Mesenteric fat pad (tissue), 1 donor: ENCODE measurements at regions not wholly inside any gene's neighbourhood (a gene's known extent, or its start where the extent isn't known, plus 50 kb on each side); places are given as distances from the start of the nearest gene placed in this dataset.

Source experiments
- DNase-seq: peaks from one replicate; pipeline ENCODE4 v3.0.0-alpha.2; 2020; ENCODE audit warnings: low spot score
- donor health status: DM: yes; HTN: yes; CAD: no.

GRCh38 chr2:15836689-15837610 is 103.4 kb upstream of the MYCN start:
- no peak for DNase-seq

DNA sequence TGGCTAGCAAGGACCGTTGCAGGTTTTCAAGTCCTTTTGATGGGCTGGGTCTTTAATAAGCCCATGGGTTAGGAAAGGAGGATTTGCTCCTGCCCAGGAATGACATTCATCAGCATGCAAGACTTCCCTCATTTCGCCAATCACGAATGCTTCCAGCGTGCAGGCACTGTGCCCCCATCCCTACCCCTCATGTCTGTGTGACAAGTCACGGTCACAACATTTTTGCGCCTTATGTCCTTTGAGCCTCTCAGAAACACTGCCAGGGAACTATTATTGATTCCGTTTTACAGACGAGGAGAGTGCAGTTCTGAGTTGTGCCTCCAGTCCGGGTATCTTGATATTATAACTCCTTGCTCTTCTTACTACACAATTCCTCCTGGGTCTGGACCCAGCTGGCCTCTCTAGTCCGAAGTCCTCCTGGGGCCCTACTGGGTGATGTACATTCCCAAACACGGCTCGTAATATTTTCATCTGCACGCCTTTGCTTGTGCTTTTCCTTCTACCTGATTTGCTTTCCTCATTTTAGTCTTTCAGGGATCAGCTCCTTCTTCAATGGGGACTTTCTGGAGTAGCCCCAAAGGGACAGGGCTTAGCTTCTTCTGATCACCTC is 101.8 kb upstream of the MYCN start:
- DNase-seq = no peak

DNA sequence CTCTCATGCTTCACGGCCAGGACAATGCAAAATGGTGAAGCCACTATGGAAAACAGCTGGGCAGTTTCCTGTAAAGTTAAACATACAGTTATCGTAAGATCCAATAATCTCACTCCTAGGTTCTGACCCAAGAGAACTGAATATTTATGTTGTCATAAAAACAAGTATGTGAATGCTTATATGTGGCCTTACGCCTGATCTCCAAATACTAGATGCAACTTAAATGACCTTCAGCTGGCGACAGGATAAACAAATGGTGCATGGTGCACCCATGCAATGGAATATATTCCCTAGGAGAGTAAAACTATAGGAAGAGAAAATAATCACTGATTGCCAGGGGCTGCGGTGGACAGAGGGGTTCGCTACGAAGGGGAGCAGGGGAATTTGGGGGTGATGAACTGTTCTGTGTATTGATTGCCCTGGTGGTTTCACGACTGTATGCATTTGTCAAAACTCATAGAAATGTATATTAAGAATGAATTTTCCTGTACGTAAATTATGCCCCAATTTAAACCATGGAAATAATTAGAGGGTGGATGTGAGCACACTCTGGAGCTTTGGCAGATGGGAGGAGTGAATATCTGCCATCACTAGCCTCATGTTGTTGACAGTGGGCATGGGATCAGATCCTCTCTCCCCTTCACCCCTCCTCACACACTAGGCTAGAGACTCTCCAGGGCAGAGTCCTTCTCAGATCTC is 100.8 kb upstream of the MYCN start:
- no peak for DNase-seq

DNA sequence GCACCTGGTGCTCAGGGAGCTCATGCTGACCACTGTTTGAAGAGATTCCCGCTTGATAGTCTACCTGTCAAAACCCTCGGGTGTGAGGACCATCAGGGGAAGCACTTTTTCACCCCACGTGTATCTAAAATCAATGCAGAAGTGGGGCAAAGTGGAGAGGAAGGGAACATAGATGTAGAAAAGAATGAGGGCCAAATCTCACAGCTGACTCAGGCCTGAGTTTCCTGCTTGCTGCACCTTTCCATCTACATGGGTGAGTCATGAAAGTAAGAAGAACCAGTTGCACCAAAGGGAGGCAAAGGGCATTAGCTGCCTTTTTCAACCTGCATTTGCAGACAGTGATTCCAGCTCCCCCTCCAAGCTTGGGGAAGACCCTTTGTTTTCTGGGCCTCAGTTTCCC is 100.2 kb upstream of the MYCN start:
- no peak for DNase-seq

GRCh38 chr2:15840969-15841368 is 99.4 kb upstream of the MYCN start:
- no peak for DNase-seq

DNA sequence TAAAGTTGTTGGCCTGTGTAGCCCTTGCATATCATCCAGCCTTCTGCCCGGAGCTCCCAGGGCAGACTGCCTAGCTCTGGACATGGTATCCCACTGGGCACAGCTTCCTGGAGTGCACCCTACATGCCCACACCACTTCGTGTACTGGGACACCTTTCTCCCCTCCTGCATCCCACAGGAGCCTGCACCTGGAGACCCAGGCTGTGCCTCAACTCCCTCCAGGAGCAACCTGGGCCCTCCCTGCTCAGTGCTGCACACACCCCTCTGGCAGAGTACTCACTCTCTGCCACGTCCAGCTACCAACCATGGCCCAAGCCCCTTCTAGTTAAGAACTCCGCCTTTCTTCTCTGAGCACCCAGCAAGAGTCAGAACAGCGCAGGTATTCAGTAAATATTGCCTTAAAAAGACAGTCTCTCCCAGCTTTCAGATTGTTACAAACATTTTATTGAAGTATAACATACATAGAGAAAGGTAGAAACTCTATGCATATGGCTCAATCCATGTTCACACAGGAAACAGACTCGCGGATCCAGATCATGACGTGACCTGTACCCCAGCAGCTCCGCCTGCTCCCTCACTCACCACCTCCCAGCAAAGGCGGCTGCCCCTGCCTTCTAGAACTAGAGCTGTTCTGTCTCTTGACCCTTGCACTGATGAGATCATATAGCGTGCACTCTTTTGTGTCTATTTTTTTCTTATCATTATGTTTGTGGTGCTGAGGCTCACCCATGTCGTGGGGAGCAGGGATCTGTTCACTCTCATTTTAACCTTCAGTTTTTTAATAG is 98.4 kb upstream of the MYCN start:
- peak; percentile 83 for DNase-seq

GRCh38 chr2:15842758-15843666 is 97.3 kb upstream of the MYCN start:
- peak; percentile 79 for DNase-seq

- no peak for DNase-seq
Observed at GRCh38 chr2:15844211-15844801, 96.0 kb upstream of the MYCN start.

GRCh38 chr2:15845294-15845693 is 95.1 kb upstream of the MYCN start:
- peak; percentile 79 for DNase-seq

GRCh38 chr2:15845737-15846405 is 94.5 kb upstream of the MYCN start:
- DNase-seq = no peak

- peak; percentile 80 for DNase-seq
Observed at GRCh38 chr2:15846626-15847025, 93.7 kb upstream of the MYCN start.

DNA sequence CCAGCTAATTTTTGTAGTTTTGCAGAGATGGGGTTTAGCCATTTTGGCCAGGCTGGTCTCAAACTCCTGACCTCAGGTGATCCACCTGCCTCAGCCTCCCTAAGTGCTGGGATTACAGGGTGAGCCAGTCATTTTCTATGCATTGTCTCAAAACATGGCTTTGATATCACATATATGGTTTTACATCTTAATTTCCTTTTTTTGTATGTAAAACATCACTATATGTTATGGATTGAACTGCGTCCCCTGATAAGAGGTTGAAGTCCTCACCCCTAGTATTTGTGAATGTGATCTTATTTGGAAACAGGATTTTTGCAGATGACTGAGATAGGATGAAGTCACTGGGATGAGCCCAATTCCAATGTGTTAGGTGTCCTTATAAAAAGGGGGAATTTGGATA is 89.8 kb upstream of the MYCN start:
- no peak for DNase-seq

- no peak for DNase-seq
Observed at GRCh38 chr2:15851076-15851693, 89.2 kb upstream of the MYCN start.

DNA sequence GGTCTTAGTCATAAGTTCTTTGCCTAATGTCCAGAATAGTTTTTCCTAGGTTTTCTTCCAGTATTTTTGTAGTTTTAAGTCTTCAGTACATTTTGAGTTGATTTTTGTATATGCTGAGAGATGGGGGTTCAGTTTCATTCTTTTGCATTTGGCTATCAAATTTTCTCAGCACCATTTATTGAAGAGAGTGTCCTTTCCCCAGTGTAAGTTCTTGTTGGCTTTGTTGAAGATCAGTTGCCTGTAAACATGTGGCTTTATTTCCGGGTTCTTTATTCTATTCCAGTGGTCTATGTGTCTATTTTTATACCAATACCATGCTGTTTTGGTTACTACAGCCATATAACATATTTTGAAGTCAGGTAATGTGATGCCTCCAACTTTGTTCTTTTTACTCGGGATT is 87.5 kb upstream of the MYCN start:
- no peak for DNase-seq

- DNase-seq = no peak
Observed at GRCh38 chr2:15853903-15854302, 86.4 kb upstream of the MYCN start.

DNA sequence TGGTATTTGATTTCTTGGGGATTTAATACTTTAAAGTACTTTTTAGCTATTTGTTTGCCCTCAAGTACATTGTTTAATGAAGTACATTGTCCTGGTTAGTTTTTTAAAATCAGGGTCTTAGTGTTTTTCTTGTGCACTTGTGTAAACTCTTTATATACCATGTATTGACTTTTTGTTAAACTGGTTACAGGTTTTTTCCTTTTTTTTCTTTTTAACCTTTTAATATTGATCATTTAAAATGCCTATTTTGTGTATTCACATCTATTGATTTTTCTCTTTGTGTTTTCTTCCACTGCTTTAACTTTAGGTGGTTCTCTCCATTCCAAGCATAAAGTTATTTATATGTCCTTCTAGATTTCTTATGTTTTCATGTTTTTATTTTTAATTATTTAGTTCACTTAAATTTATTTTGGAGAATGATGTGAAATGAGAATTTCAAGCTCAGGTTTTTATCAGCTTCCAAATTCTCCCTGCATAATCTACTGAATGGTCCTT is 84.5 kb upstream of the MYCN start:
- DNase-seq = no peak

- DNase-seq = no peak
Observed at GRCh38 chr2:15856318-15856717, 84.0 kb upstream of the MYCN start.

- DNase-seq = no peak
Observed at GRCh38 chr2:15858466-15858865, 81.9 kb upstream of the MYCN start.
